NCI-H82 treated with DMSO at 0.1 percent for 48 hours (cell line): ENCODE measurements at regions not wholly inside any gene's neighbourhood (a gene's known extent, or its start where the extent isn't known, plus 50 kb on each side); places are given as distances from the start of the nearest gene placed in this dataset.
"Not testable (repeated sequence)": the region's sequence is repeated elsewhere in the genome, so short reads cannot be mapped to it uniquely, and the experiment has no call there.

Experiments
- DNase-seq: peaks from one replicate; lab custom pipeline; 2025; ENCODE audit not compliant: unreplicated experiment; lab: John Stamatoyannopoulos, UW

DNA sequence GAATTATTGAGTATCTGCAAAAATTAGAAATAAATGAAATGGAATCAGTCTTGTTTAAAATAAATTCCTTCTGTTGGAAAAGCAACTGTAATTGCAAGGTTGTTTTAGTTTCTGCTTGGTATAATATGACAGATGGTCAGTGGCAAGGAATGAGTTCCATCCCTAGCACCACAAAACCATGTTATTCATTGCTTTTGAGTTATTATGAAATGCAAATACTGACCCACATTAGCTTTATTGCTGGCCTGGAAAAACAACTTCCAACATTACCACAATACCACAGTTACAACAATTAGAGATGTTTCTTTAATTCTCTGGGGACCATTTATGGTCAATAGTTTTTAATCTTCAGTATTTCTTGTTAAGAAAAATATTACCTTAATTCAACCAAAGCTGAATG lies 194.4 kb downstream of the TMA16 start:
- DNase-seq = no peak

DNA sequence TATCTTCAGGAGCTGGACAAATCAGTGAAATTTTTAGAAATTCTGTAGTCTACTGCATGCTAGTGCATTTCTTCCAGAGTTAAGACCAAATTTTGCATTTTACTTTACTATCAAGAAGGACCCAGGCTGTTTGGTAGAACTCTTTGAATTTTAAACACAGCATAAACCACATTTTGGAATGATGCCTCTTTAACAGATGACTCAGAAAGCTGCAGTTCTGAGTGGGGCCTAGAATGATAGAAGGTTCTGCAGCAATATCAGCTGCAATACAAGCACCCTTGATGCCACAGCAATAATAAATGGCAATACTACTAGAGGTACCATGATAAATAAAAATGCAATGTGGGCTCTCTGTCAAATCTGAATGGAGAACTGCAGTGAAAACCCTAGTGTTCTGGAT lies 198.7 kb downstream of the TMA16 start:
- DNase-seq = no peak

DNA sequence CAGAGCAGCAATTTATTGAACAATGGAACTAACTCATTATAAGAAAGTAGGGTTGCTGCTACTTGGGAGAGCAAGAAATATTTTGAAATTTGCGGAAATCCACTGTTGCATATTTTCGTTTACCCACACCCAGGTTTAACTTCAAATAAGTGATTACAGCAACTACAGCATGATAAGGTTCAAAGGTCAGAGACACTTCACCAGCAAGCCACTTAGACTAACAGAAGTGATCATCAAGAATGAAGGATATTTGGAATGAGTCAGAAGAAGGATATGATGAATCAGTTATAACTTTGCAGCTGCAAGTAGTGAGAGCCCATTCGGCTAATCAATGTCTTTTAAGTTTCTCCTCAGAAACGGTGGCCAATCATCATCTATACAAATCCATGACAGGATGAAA lies 199.3 kb downstream of the TMA16 start:
- no peak for DNase-seq

- no peak for DNase-seq
These were observed 199.9 kb downstream of the TMA16 start for GRCh38 chr4:163694385-163694784.

GRCh38 chr4:163697121-163697520 lies 202.6 kb downstream of the TMA16 start:
- DNase-seq = no peak

- not testable (repeated sequence) for DNase-seq
These were observed 205.9 kb downstream of the TMA16 start for GRCh38 chr4:163700383-163700782.

GRCh38 chr4:163701916-163702315 lies 207.4 kb downstream of the TMA16 start:
- DNase-seq = no peak

- no peak for DNase-seq
These were observed 208.2 kb downstream of the TMA16 start for GRCh38 chr4:163702736-163703135.

GRCh38 chr4:163703251-163703650 lies 208.8 kb downstream of the TMA16 start:
- no peak for DNase-seq

- DNase-seq = no peak
These were observed 213.4 kb downstream of the TMA16 start for GRCh38 chr4:163707873-163708272.

DNA sequence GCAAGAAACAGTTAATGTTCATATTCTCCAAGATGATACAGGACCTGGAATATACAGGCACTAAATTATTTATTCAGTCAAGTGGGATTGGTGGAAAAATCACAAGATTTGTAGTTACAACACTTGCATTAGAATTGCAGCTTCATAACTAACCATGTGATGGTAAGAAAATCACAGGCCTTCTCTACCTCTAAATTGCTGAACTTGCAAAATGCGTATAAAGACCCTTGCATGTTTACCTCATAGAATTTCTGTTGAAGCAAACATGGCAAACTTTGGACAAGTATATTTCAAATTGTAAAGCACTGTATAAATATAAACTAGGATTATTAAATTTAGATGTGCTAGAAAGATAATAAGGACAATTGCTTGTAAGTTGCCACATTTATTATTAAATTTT lies 215.1 kb downstream of the TMA16 start:
- DNase-seq = no peak

DNA sequence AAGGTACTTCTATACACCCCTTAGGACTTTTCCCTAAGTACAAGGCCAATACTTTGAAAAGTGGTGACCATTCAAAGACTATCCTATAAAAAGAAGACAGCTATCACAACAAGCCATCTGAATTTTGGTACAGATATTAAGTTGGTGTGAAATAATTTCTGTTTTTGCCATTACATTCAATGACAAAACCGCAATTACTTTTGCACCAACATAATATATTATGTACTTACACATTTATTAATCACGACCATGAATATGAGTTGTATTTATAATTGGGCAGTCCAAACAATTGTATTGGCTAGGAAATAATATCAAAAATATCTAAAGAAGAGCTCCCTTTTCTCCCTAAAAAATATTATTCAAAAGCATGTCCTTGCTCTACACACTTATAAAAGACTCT lies 215.7 kb downstream of the TMA16 start:
- no peak for DNase-seq

DNA sequence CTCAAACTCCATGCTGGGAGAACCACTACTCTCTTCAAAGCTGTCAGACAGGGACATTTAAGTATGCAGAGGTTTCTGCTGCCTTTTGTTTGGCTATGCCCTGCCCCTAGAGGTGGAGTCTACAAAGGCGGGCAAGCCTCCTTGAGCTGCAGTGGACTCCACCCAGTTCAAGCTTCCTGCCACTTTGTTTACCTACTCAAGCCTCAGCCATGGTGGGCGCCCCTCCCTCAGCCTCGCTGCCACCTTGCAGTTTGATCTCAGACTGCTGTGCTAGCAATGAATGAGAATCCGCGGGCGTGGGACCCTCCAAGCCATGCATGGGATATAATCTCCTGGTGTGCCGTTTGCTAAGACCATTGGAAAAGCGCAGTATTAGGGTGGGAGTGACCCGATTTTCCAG lies 230.0 kb downstream of the TMA16 start:
- not testable (repeated sequence) for DNase-seq

DNA sequence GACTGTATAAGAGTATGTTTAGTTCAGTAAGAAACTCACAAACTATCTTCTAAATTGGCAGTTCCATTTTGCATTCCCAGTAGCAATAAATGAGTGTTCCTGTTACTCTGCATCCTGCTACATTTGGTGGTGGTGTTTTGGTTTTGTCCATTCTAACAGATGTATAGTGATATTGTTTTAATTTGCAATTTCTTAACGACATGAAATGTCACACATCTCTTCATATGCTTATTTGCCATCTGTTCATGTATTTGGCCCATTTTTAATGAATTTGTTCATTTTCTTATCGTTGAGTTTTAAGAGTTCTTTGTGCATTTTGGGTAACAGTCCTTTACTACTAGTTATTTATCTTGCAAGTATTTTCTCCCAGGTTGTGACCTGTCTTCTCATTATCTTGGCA lies 232.2 kb downstream of the TMA16 start:
- DNase-seq = no peak

- no peak for DNase-seq
These were observed 236.6 kb downstream of the TMA16 start for GRCh38 chr4:163731071-163731470.

DNA sequence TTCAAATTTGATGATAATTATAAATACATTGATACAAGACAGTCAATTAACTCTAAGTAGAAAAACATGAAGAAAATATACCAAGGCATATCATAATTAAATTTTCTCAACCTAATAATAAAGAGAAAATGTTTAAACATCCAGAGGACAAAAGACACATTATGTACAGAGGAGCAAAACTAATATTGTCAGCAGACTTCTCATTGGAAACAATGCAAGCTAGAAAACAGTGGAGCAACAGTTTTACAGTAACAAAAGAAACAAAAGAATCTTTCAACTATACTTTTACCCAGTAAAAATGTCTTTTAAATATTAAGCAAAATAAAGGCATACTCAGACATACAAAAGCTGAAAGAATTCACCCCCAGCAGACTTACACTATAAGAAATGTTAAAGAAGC lies 238.0 kb downstream of the TMA16 start:
- no peak for DNase-seq

DNA sequence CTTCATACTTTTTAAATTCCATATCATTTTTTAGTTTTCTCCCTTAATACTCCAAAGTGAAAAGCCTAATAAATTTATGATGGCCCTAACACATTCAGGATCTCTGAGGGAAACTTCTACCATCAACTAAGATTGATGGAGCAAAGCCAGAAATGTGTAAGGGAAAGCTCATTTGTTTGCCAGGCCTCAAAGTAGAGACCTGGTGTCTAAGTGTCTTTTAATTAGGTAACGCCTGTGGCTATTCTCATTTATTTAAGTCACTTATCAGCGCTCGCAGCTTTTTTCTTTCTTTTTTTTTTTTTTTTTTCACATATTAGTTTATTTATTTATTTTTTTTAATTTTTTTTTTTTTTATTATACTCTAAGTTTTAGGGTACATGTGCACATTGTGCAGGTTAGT lies 242.4 kb downstream of the TMA16 start:
- no peak for DNase-seq

DNA sequence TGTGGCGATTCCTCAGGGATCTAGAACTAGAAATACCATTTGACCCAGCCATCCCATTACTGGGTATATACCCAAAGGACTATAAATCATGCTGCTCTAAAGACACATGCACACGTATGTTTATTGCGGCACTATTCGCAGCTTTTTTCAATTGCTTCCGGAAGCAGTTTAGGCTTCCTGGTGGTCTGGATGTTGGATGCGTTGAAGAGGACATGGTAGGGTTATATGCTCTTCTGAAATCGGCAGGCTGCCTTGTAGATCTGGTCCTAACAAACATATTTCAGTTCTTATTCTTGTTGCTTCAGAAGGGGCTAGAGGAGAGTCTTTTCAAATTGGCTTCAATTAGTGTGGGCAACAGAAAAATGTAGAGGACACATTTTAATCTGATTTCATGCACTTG lies 243.4 kb downstream of the TMA16 start:
- DNase-seq = not testable (repeated sequence)

DNA sequence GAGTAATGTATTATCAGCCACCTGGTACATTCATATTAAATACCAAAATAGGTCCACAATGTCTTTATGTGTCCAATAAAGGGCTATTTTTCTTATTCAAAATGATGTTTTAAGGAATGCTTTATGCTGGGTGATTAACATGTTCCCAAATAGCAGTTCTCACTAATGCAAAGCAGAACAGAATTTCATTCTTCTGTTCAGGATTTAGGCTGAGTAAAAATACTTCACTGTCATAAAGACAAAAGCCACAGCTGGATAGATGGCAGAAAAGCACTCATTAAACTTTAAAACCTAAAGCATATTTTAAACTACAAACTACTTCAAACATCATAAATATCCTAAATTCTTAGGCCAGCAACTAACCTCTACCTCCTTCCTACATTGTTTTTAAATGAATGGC lies 244.0 kb downstream of the TMA16 start:
- no peak for DNase-seq

- no peak for DNase-seq
These were observed 250.4 kb downstream of the TMA16 start for GRCh38 chr4:163744861-163745260.

GRCh38 chr4:163747293-163747692 lies 252.8 kb downstream of the TMA16 start:
- DNase-seq = no peak

GRCh38 chr4:163747886-163748285 lies 253.4 kb downstream of the TMA16 start:
- DNase-seq = no peak

DNA sequence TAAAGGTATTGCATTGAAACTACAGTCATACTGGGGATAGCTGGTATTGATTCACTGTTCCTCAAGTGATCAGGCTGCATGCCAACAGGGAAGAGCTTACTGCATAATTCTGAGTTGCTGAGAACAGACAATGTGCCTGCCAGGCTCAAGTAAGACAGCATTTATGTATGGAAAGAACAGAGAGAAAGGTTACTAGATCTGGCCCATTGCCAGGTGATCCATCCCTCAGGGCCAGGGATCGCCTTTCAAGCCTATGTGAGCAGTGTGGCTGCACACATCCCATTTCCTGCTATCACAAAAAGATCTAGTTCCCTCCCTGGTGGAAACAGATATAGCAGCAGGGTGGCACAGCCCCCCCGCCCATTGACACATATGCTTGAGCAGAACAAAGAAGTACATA lies 254.0 kb downstream of the TMA16 start:
- no peak for DNase-seq

DNA sequence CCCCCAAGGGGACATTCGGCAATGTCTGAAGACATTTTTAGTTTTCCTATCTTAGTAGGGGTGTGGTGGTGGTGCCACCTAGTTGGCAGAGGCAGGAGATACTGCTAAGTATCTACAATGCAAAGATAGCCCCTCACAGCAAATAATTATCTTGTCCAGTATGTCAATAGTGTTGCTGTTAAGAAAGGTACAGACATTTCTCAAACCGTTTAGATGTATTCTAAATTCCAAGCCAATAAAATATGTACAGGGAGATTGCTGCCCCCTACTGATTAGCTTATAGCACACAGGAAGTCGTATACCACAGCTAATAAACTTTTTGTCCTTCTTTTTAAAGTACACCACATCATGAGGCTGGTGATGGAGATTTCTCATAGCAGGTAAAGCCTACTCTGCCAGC lies 260.5 kb downstream of the TMA16 start:
- no peak for DNase-seq
